Dedifferentiated amniotic fluid mesenchymal stem cell (primary cell): ENCODE measurements at regions not wholly inside any gene's neighbourhood (a gene's known extent, or its start where the extent isn't known, plus 50 kb on each side); places are given as distances from the start of the nearest gene placed in this dataset.
"Not testable (repeated sequence)": the region's sequence is repeated elsewhere in the genome, so short reads cannot be mapped to it uniquely, and the experiment has no call there.

Experiments
- DNase-seq: peaks from one replicate; pipeline ENCODE4 v3.0.0-alpha.2; 2016; ENCODE audit errors: extremely low spot score

DNA sequence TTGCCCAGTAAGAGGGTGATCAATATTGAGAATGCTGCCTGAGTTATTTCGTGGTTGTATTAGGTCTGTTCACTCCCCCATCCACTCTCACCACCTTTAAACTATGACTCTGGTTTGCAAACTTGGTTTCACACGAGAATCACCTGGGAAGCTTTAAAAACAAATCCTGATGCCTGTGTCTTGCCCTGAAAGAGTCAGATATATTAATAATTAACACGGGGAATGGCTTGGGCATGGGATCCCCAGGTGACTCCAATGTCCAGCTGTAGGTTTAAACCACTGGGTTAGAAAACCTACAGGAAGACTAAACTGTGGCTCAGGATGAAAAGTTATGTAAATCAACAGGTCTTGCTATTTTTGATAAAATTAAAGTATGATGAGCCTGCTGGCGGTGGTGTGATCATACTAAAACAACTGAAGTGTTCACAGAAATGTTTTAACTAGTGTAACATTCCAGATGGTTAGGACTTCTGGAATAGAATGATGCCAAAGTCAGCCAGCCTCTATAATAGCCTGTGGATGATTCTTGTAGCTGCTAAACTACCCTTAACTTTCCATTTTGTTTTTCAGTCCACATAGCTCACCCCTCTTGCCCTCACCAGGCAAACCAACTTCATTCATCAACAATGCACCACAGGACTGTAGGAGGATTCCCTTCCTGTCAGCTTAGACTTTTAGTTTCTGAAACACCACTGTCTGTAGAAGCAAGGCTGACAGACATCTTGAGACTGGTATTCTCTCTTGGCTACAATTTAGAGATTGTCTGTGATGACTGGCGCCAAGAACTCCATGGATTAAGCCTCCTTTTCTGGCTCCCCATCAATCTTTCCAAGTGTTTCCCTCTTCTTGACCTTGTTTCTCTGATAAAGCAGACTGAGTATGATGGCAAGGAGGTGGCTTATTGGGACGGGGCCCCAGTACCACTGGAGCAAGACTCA lies 119.1 kb upstream of the ADAMTS9 start:
- DNase-seq, result no peak

DNA sequence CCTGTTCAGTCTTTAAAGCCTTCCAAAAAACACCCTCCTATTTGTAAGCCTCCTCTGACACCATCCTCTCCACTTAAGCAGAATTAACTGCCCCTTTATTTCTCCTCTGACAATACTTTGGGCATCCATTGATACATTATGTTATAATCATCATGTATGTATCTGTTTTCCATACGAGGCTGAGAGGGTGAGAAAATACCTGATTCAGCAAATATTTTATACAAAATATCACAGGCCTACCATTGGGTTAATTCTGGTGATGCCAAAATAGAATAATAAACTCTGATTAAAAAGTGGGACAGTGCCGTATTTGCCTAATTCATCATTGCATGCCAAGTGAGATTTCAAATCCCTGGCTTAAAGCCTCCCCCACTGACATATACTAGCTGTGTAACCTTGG lies 118.2 kb upstream of the ADAMTS9 start:
- no peak for DNase-seq

DNA sequence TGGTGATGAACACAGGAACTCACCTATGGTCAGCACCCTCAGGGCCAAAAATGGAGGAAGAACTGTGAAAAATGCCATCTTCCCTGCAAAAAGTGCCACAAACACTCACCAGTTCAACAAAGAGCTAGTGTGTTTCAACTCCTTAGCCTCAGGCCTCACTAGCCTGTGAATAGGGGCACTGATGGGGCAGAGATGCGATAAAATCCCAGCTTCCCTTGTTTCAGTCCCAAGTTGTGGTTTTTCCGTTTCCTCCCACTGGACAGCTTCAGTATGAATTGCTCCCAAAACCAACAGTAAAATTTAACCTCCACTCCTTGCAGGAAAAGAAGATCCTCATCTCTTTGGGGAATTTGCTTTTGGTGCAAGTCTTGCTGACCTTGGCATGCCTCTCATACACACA lies 117.4 kb upstream of the ADAMTS9 start:
- DNase-seq, result no peak

DNA sequence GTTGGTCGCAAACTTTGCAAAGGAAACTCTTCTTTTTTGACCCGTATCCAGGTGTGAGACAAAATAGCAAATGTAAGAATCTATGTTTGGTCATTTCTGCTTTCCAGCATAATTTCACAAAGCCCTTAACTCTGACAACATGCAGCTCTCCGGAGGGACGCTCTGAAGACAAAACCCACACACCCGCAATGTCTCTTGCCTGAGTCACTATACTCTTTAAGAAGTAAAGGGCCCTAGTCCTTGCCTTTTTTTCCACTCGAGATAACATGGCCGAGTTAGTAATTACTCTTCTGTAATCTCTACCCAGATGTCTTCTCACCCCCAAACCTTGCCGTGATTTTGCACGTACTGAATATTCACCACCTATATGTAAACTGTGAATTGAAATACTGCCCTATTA lies 115.7 kb upstream of the ADAMTS9 start:
- DNase-seq, result no peak

DNA sequence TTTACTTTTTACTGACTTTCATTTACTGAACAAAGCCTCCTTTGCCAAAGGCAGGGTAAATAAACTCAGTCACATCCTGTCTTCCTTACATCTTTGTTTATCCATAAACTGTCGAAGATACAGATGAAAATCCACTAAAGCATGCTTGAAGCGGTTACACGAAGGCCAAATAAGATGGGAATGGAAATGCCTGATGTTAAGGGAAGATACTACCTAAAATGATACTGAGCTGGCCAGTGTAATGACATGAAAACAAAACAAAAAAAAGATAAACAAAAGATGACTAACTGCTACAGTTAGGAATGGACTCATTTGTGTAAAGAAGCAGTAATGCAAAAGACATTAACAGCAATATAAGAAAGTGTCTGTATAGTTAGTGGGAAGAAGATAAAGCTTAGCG lies 114.7 kb upstream of the ADAMTS9 start:
- no peak for DNase-seq

DNA sequence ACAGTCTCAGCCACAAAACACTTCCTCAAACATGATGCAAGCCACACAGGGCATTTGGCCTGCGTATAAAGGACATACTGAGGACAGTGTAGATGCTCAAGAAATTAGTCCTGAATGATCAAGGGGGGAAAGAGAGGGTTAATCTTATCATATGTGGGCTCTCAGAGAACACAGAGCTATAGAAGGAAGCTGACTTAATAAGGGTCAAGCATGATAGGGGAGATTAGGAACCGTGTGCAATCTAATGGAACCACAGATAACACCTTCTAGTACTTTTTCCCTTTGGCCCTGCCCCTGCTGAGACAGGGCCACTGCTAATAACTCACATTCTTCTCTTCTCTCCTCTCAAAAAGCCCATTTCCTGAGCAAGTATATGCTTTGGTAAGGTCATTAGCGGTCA lies 114.1 kb upstream of the ADAMTS9 start:
- no peak for DNase-seq

DNA sequence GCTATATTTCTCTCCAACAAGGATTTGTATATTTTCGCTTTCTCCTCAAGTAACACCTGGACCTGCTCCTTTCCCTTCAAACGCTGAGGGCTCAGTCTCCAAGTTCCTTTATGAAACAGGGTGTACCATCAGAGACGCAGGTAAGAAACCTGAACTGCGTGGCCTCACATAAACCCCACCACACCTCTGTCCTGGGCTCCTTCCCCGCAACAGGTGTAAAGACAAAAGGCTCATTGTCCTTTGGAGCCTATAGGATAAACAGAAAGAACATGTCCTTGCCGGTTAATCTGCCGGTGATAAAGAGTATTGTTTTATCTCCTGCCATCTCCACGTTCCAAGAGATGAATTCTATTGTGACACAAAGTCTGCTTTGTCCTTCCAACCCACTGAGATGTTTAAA lies 111.8 kb upstream of the ADAMTS9 start:
- DNase-seq, result no peak

DNA sequence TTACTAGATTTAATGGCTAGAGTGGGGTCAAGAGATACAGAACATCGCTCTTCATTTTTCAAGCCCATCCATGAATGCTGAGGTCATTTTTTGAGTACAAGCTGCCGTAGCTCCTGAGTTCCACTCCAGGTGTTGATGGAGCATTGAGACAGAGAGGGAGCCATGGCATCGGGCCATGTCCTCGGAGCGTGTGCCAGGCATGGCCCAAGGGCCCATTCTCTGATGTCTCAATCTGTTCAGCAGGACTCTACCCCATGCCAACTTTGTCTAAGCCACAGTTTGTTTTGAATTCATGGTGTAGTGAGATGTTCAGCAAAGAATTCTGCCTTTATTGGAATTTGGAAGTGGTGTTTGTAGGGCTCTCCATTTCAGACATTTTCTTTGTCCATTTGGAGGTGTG lies 110.5 kb upstream of the ADAMTS9 start:
- no peak for DNase-seq

DNA sequence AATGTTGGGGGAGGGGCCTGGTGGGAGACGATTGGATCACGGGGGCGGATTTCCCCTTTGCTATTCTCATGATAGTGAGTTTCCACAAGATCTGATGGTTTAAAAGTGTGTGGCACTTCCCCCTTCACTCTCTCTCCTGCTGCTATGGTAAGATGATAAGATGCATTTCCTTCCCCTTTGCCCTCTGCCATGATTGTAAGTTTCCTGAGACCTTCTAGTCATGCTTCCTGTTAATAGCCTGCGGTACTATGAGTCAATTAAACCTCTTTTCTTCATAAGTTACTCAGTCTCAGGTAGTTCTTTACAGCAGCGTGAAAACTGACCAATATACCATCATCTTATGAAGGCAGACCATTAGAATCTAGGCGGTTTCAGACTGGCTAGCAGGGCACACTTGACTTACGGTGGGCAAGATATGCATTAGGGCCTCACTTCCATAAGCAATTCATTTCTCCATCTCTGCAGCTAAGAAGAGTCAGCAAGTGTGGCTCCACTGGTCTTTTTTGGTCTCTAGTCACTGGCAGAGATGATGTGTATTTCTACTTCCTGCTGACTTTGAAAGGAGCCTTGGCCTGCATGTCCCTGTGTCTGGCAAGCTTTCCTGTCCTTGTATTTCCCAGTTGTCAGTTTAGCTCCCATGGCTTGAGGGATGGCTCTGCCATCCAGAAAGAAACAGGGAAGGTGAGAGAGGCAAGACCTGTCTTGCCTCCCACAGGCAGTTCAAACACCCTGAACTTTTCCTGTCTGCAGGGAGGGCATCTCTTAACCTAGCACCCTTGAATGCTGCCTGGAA lies 109.0 kb upstream of the ADAMTS9 start:
- DNase-seq, result no peak

DNA sequence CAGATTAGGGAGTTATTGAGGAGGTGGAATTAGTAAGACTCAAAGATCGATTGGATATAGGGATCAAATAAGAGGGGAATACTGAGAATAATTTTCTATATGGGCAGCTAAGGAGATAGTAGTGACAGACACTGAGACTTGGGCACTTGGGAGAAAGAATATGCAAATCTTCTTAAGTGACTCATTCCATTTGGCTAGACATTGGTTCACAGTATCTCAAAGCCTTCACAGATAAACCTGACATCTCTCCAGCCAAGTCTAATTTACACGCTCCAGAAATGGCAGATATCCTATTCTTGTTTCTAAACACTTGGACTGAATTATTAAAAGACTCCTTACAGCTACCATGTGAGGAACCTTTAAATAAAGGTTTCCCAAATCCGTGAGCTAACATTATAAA lies 104.6 kb upstream of the ADAMTS9 start:
- DNase-seq, result no peak

DNA sequence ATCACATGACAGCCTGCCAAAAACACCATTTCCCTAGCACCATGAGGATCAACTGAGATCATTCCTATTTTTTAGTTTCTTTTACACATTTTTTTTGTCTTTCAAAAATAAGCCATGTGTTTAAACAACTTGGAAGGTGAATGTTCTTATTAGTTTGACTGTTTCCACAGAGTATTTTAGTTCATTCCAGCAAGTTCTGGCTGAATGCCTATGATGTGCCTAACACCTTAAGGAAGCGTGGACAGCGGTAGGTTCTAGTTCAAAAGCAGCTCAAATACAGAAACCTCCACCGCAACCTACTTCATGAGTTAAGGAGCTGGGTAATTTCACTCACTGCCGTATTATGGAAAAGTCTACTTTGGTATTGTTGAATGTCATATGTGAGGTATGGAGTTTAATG lies 101.3 kb upstream of the ADAMTS9 start:
- no peak for DNase-seq

DNA sequence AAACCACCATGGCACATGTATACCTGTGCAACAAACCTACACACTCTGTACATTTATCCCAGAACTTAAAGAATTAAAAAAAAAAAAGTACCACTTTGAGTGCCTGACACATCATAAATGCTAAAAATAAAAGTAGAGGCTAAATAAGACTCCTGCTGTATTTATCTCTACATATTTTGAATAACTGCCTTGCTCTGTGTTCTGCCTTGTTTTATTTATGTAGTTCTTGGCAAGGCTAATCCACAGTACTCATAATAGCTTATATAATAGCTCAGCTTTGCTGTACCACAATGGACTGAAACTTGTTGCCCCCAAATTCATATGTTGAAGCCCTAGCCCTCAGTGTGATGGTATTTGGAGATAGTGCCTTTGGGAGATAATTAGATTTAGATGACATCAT lies 95.4 kb upstream of the ADAMTS9 start:
- no peak for DNase-seq

DNA sequence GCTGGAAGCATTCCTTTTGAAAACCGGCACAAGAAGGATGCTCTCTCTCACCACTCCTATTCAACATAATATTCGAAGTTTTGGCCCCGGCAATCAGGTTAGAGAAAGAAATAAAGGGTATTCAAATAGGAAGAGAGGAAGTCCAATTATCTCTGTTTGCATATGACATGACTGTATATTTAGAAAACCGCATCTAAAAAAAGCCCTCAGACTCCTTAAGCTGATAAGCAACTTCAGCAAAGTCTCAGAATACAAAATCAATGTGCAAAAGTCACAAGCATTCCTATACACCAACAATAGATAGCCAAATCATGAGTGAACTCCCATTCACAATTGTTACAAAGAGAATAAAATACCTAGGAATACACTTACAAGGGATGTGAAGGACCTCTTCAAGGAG lies 93.1 kb upstream of the ADAMTS9 start:
- not testable (repeated sequence) for DNase-seq

DNA sequence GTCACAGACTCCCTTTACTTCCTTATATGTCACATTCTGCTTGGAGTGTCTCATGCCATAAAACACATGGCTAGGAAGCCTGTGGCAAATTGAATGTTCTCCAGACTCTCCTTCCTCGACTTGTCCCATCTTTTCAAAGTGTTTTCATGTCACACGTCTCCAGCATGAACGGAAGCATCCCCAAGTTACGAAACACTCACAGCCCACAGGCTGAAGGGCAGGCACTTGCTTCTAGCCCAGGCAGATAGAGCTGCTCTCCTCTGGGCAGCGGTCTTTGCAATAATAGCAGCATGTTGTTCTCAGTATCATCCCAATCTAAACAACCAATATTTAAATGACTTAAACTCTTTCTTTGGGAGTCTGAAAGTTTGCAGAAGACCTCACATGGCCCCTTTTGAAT lies 85.3 kb upstream of the ADAMTS9 start:
- DNase-seq, result no peak

DNA sequence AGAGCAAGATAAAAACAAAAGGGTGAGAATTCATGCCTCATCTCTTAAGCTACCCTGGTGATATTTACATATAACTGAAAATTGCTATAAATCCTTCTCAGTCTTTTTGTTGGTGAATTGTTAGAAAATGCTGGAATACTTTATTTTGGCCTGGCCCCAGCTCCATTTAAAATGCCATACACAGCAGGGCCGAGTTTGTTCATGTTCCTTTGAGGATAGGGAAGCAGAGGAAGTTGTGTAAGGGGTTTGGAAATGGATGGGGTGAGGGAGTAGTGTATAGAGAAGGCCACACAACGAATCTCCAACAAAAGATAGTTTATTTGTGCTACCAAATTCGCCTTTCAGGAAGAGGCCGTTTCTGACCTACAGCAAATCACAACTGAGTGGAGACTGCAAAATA lies 78.6 kb upstream of the ADAMTS9 start:
- DNase-seq, result no peak

DNA sequence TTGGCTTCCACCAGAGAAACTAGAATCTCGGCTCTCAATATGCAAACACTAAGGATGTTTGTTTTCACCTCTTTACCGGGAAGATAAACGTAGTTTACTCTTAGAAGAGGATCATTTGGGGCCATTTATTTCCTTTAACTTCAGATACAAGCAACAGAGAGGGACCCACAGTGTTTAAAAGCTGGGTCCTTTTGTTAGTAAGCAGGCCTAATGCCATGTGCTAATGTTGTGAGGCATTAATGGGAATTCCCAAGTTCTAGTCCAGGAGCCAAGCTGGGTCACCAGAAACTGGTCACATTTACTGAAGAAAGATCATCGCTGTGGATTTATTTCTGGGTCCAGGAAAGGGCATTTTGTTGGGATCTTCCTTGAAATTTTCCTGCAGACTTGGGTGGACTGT lies 78.1 kb upstream of the ADAMTS9 start:
- no peak for DNase-seq

DNA sequence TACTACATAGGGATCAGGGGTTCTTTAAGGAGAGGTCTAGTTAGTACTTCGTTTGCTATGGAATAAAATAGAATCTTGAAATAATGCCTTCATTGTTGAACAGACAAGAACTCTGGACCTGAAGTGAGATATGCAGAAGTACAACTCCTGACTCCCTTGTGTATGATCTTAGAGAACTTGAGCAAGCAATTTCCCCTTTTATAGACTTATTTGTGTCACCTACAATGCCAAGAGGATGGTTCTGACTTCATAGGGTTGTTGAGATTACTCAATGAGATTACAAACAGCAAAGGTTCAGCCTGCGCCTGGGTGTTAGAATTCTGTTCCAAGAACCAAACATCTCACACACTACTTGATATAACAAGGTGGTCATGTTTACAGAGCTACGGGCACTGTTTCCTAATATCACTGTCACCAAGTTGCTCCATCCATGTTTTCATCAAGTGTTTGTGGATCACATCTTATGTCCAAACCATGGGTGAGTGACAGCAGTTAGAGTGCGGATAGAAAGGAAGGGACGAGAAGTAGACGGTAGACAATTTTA lies 76.7 kb upstream of the ADAMTS9 start:
- no peak for DNase-seq

DNA sequence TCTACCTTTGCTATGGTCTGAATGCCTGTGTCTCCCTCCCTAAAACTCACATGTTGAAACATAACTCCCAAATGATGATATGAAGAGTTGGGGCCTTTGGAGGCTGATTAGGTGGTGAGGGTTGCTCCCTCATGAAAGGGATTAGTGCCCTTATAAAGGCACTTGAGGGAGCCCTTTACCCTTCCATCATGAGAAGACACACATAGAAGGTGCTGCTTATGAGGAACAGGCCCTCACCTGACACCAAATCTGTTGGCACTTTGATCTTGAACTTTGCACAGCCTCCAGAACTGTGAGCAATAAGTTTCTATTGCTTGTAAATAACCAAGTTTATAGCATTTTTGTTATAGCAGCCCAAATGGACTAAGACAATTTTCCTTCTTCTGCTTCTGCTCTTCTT lies 76.2 kb upstream of the ADAMTS9 start:
- DNase-seq, result no peak

DNA sequence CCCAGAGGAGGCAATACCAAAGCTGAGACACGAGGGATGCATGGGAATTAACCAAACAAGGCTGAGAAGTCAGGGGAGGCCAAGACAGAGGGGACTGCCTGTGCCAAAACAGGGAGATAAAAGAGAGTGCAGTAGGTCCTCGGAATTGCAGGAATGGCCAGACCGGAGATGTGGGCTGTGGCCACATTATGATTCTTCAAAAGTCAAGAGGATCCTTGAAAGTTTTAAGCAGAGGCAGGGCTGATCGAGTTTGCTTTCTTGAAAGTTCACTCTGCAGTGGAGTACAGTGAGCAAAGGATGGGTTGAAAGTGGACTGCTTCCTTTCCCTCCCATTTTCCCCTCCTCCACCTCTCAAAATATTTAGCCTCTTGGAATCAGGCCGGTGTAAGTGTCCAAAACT lies 73.9 kb upstream of the ADAMTS9 start:
- no peak for DNase-seq

DNA sequence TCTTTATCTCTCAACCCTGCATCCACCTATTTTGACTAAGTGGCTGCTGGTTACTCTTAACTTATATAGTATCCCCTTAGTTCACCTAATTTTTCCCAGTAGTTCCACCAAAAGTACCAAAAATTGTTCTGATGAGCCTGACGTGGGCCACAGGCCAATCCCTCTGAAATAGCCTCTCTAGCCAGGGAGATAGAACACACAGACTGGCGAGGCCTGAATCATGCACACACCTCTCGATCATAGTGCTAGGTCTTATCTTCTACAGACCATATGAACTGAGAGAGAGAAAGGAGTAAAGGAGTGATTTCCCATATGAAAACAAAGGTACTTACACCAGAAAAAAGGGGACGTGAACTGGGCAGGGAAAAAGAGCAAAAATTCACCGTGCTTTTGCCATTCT lies 72.5 kb upstream of the ADAMTS9 start:
- DNase-seq, result no peak

DNA sequence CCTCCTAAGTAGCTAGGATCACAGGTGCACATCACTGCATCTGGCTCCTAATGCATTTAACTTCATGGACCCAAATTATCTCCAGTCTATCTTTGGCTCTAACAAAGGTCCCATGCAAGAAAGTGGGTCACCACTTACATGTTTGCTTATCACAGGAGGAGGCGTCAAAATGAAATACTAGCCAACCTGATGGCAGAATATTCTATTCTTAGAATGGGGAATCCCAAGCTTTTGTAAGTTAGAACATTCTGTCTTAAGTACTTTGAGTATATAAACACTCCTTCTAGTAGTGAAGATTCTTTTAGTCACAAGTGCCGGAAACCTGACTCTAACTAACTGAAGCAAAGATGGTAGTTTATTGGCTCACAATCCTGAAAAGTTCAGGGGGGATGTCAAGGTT lies 72.0 kb upstream of the ADAMTS9 start:
- no peak for DNase-seq

DNA sequence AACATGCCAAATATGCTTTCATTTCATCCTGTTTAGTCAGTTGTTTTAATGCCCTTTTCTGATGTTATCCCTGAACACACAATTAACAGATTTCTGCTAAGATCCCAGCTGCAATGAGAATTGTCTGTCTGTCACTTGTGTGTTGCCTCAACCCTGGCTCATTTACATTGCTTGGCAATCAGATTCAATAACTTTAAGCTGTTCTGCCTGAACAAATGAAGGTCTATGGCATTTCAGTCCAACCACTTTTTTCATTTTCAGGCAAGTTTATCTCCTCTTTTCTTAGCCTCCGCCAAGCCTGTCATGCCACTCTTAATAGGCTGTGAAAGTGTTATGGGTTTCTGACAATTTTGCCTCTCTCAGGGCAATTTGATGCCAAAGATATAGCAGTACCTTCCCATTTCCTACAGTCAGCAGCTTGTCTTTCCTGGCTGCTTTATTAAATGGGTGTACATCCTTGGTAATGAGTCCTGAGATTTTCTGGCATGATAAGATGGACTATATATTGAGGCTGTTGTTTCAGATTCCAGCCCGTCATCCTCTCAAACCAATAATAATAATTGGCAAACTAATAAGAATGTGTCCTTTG lies 68.7 kb upstream of the ADAMTS9 start:
- no peak for DNase-seq
